Left lung (tissue), 4 donors: ENCODE measurements at regions not wholly inside any gene's neighbourhood (a gene's known extent, or its start where the extent isn't known, plus 50 kb on each side); places are given as distances from the start of the nearest gene placed in this dataset.
"Not testable (repeated sequence)": the region's sequence is repeated elsewhere in the genome, so short reads cannot be mapped to it uniquely, and the experiment has no call there.

Experiments used
- ATAC-seq: fragments of 200-7000 bp; cut with Tn5 transposase; one replicate; pipeline ENCODE4 v1.9.1; 2020; ENCODE audit warnings: moderate library complexity
- DNase-seq, 4 donors: peaks; one replicate each; pipeline ENCODE4 v3.0.0-alpha.2; 2013 to 2020
- H3K27ac ChIP-seq, 2 donors: fragments of 200-600 bp; sonication (generic) in 1 of 2; one replicate each; pipeline versions ENCODE4 v1.5.0 to v1.8.0; 2020 to 2021
- H3K27me3 ChIP-seq, 2 donors: fragments of 200-600 bp; sonication (generic) in 1 of 2; one replicate each; pipeline versions ENCODE4 v1.5.0 to v1.8.0; 2020 to 2021
- H3K36me3 ChIP-seq, 2 donors: fragments of 200-600 bp; sonication (generic) in 1 of 2; one replicate each; pipeline versions ENCODE4 v1.5.0 to v1.8.0; 2020 to 2021
- H3K4me1 ChIP-seq, 2 donors: fragments of 200-600 bp; one replicate each; pipeline ENCODE4 v1.8.0; 2021
- H3K4me3 ChIP-seq, 2 donors: fragments of 200-600 bp; sonication (generic) in 1 of 2; one replicate each; pipeline versions ENCODE4 v1.5.0 to v1.8.0; 2020 to 2021; ENCODE audit warnings: mild to moderate bottlenecking in 1 of 2
- H3K9me3 ChIP-seq, 2 donors: fragments of 200-600 bp; sonication (generic) in 1 of 2; one replicate each; pipeline versions ENCODE4 v1.5.0 to v1.8.0; 2020 to 2021
- intact Hi-C, 2 donors: fragments of 100-400 bp; cut with DNase I; formaldehyde crosslinking; loops; one replicate each; pipeline versions ENCODE4 v1.11.2 to v1.14.2; 2022
- TF ChIP-seq, protein P1 (sequence below), 2 donors: fragments of 200-600 bp; sonication (generic) in 1 of 2; IDR thresholded peaks; one replicate each; pipeline versions ENCODE4 v1.5.0 to v1.8.0; 2021; ENCODE audit warnings: antibody characterized with exemption in 2 of 2
- donor health status: DM: no; HTN: yes; CAD: no.
- donor health status: DM: no; HTN: no; CAD: no.

DNA sequence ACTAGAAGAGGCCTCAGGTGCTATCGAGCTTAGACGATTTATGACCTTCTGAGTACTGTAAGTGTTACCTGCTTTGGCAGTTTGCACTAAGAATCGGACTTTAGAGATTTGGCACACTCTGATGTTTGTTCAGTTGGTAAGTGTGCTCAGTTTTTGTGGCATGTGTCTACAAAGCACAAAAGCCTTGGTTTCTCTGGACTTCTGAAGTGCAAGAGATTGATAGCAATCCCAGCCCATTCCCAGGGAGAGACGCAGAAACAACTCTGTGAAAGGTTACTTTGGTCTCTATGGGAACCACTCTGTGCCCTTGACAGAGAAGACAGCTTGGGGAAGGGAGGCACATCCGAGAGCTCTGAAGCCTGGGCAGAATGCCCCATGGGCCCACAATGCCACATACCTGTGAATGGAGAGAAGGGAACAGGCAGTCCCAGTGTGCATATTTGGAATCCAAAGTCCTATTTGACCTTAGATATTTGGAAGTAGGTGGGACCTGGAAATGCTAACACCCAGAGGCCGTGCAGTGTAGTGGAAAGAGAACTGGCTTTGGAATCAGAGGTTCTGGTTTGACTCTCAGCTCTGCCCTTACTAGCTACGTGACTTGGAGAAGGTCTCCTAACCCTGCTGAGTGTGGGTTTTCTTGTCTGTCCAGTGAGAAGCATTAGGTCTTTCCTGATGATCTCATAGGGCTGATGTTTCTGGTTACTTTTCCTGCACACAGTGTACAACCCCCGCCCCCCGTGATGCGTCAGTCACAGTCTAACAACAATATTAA is 194.3 kb upstream of the VLDLR start:
- Histone ChIP-seq H3K36me3 (no peaks in the 10 kb centered on the region), H3K27ac (peak overlapping the region in 1 of 2 donors; percentile 28), H3K4me1 (no peaks in the 10 kb centered on the region), H3K9me3 (no peaks in the 10 kb centered on the region), H3K27me3 (no peaks in the 10 kb centered on the region), H3K4me3 (no peak overlapping the region)
- DNase-seq = peak in 3 of 4 donors; percentile 34 to 71 (median 53)
- intact Hi-C loops = no loop called here
- peak; percentile 85 for ATAC-seq
- TF ChIP-seq, protein P1, sequence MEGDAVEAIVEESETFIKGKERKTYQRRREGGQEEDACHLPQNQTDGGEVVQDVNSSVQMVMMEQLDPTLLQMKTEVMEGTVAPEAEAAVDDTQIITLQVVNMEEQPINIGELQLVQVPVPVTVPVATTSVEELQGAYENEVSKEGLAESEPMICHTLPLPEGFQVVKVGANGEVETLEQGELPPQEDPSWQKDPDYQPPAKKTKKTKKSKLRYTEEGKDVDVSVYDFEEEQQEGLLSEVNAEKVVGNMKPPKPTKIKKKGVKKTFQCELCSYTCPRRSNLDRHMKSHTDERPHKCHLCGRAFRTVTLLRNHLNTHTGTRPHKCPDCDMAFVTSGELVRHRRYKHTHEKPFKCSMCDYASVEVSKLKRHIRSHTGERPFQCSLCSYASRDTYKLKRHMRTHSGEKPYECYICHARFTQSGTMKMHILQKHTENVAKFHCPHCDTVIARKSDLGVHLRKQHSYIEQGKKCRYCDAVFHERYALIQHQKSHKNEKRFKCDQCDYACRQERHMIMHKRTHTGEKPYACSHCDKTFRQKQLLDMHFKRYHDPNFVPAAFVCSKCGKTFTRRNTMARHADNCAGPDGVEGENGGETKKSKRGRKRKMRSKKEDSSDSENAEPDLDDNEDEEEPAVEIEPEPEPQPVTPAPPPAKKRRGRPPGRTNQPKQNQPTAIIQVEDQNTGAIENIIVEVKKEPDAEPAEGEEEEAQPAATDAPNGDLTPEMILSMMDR (IDR thresholded peaks at IDR 0.05) = no peak

DNA sequence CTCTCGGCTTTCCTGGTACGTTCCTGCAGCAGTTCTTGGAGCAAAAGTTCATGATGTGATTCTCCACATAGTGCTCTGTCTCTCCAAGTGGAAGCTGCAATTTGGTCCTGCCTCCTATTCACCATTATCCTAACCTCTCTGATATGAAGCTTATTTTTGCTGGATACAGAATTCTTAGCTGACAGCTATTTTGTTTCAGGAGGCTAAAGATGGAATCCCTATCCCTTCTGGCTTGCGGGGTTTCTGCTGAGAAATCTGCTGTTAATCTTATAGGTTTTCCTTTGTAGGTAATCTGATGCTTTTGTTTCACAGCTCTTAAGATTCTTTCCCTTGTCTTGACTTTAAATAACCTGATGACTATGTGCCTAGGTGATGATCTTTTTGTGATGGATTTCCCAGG is 181.6 kb upstream of the VLDLR start:
- intact Hi-C loops = no loop called here
- Histone ChIP-seq H3K27ac (no peak overlapping the region), H3K9me3 (peaks cover 0 to 24% of the 10 kb centered on the region in 2 donors), H3K4me1 (no peaks in the 10 kb centered on the region), H3K4me3 (no peak overlapping the region), H3K36me3 (no peaks in the 10 kb centered on the region), H3K27me3 (no peaks in the 10 kb centered on the region)
- TF ChIP-seq, protein P1 (IDR thresholded peaks at IDR 0.05) = no peak
- ATAC-seq = no peak
- DNase-seq = no peak

DNA sequence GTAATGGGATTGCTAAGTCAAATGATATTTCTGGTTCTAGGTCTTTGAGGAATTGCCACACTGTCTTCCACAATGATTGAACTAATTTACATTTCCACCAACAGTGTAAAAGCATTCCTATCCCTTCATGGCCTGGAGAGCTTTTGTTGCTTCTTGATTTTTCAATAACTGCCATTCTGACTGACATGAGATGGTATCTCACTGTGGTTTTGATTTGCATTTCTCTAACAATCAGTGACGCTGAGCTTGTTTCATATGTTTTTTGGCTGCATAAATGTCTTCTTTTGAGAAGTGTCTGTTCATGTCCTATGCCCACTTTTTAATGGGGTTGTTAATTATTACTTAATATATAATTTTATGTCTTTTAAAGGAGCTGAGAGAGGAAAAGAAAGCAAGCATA is 177.7 kb upstream of the VLDLR start:
- H3K27me3 ChIP-seq, DNase-seq, H3K36me3 ChIP-seq, intact Hi-C loops, ATAC-seq, H3K27ac ChIP-seq, H3K4me1 ChIP-seq, H3K4me3 ChIP-seq: not testable (repeated sequence)
- H3K9me3 ChIP-seq = peaks cover 0 to 22% of the 10 kb centered on the region in 2 donors

DNA sequence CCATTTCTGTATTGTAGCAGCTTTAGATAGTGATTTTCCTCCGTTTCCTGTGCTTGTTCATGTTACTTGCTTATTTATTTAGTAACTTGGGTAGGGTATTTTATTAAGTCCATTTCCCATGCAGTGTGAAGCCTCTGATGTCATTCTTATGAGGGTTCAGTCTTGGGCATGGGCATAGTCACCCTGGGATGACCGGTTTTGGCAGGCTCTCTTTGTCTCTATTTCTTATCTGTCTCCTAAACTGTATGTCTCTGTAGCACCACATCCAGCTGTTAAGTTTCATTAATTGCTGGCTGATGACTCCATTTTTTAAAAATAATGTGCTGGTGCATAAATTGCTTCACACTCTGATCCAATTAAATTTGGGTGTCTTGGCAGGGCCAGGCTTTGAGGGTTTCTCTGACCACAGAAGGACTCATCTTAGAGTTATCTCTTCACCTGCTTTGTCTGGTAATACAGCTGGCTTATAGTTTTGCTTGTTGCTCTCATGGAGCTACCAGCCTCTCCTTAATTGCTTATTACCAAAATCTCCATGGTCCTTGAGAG is 173.3 kb upstream of the VLDLR start:
- Histone ChIP-seq H3K27me3 (no peaks in the 10 kb centered on the region), H3K4me1 (no peaks in the 10 kb centered on the region), H3K27ac (no peak overlapping the region), H3K4me3 (no peak overlapping the region), H3K36me3 (no peaks in the 10 kb centered on the region), H3K9me3 (peaks cover 0 to 4% of the 10 kb centered on the region in 2 donors)
- TF ChIP-seq, protein P1 (IDR thresholded peaks at IDR 0.05) = no peak
- DNase-seq = no peak
- intact Hi-C loops = no loop called here
- ATAC-seq = no peak

DNA sequence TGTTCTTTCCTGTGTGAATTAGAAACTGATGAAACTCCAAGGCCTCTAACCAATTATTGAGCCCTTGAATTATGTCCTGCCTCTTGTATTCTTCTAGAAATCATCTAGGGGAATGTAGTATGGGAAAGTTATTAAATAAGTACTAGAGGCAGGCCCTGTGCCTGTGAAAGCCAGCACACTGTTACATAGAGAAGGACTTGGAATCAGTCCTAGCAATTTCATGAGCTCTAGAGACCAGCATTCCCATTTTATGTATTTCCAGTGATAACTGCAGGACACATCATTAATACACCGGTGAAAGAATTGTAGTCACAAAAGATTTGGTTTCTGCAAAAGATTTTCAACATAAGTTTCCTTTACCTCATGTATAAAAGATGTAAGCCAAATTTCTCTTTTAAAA is 168.5 kb upstream of the VLDLR start:
- Histone ChIP-seq H3K27ac (no peak overlapping the region), H3K27me3 (no peaks in the 10 kb centered on the region), H3K9me3 (no peaks in the 10 kb centered on the region), H3K4me3 (no peak overlapping the region), H3K36me3 (no peaks in the 10 kb centered on the region), H3K4me1 (no peaks in the 10 kb centered on the region)
- intact Hi-C loops = no loop called here
- ATAC-seq (no peak), DNase-seq (no peak)
- TF ChIP-seq, protein P1 (IDR thresholded peaks at IDR 0.05) = no peak
